ENCODE measurements at regions not wholly inside any gene's neighbourhood (a gene's known extent, or its start where the extent isn't known, plus 50 kb on each side); places are given as distances from the start of the nearest gene placed in this dataset.

GRCh38 chr5:163772241-163772640 lies 266.8 kb downstream of the MAT2B start:
- no peak overlapping the region for H3K27ac ChIP-seq
- TF ChIP-seq ZFX (IDR thresholded peaks at IDR 0.05; ENCODE audit: borderline replicate concordance) = no peak
- TF ChIP-seq CTCF (IDR thresholded peaks at IDR 0.05) = no peak

- no peak overlapping the region for H3K27ac ChIP-seq
- TF ChIP-seq ZFX (IDR thresholded peaks at IDR 0.05; ENCODE audit: borderline replicate concordance) = no peak
- TF ChIP-seq CTCF (IDR thresholded peaks at IDR 0.05) = no peak
Observed at GRCh38 chr5:163772644-163773043, 267.2 kb downstream of the MAT2B start.

GRCh38 chr5:163773226-163773625 lies 267.8 kb downstream of the MAT2B start:
- TF ChIP-seq CTCF (IDR thresholded peaks at IDR 0.05) (no peak), ZFX (IDR thresholded peaks at IDR 0.05; ENCODE audit: borderline replicate concordance) (no peak)
- no peak overlapping the region for H3K27ac ChIP-seq

- no peak for TF ChIP-seq CTCF (IDR thresholded peaks at IDR 0.05)
- no peak for TF ChIP-seq ZFX (IDR thresholded peaks at IDR 0.05; ENCODE audit: borderline replicate concordance)
- peak overlapping the region; percentile 11; the same call in 1 of the 2 replicates for H3K27ac ChIP-seq
Observed at GRCh38 chr5:163789870-163790269, 284.5 kb downstream of the MAT2B start.

- TF ChIP-seq ZFX (IDR thresholded peaks at IDR 0.05; ENCODE audit: borderline replicate concordance) = no peak
- TF ChIP-seq CTCF (IDR thresholded peaks at IDR 0.05) = no peak
- peak overlapping the region; percentile 11; the same call in 1 of the 2 replicates for H3K27ac ChIP-seq
Observed at GRCh38 chr5:163790497-163790896, 285.1 kb downstream of the MAT2B start.

GRCh38 chr5:163794993-163795392 lies 289.6 kb downstream of the MAT2B start:
- TF ChIP-seq ZFX (IDR thresholded peaks at IDR 0.05; ENCODE audit: borderline replicate concordance) = no peak
- no peak for TF ChIP-seq CTCF (IDR thresholded peaks at IDR 0.05)
- H3K27ac ChIP-seq = no peak overlapping the region

- no peak for TF ChIP-seq CTCF (IDR thresholded peaks at IDR 0.05)
- TF ChIP-seq ZFX (IDR thresholded peaks at IDR 0.05; ENCODE audit: borderline replicate concordance) = no peak
- no peak overlapping the region for H3K27ac ChIP-seq
Observed at GRCh38 chr5:163807781-163808180, 302.4 kb downstream of the MAT2B start.
